Stomach (tissue), 8 donors: ENCODE measurements at regions not wholly inside any gene's neighbourhood (a gene's known extent, or its start where the extent isn't known, plus 50 kb on each side); places are given as distances from the start of the nearest gene placed in this dataset.

ENCODE experiments used
- DNase-seq, 2 donors: peaks; one replicate each; pipeline versions ENCODE4 v3.0.0 to v3.0.0-alpha.2; 2013 to 2019
- H3K27ac ChIP-seq, 5 donors: fragments of 200-600 bp in 4 of 5; sonication (generic) in 4 of 5; one replicate each; pipeline ENCODE4 v1.5.1; 2013 to 2019; ENCODE audit warnings: mild to moderate bottlenecking in 1 of 5, moderate library complexity in 1 of 5
- H3K27me3 ChIP-seq, 3 donors: fragments of 200-600 bp; sonication (generic); one replicate each; pipeline ENCODE4 v1.5.1; 2017 to 2019; ENCODE audit warnings: mixed run types in 1 of 3
- H3K36me3 ChIP-seq, 4 donors: fragments of 200-600 bp; sonication (generic); 1 replicate in 3 of 4; 2 replicates in 1 of 4; pipeline ENCODE4 v1.5.1; 2016 to 2019
- H3K4me1 ChIP-seq, 4 donors: fragments of 200-600 bp; sonication (generic); one replicate each; pipeline ENCODE4 v1.5.1; 2016 to 2019
- H3K4me3 ChIP-seq, 4 donors: fragments of 200-600 bp; sonication (generic) in 3 of 4; one replicate each; pipeline ENCODE4 v1.5.1; 2016 to 2019; ENCODE audit warnings: mild to moderate bottlenecking in 1 of 4
- H3K9me3 ChIP-seq, 4 donors: fragments of 200-600 bp; sonication (generic); one replicate each; pipeline ENCODE4 v1.5.1; 2016 to 2019
- EP300 ChIP-seq: sonication (generic); formaldehyde crosslinking; IDR thresholded peaks from one replicate; pipeline ENCODE4 v1.6.1; 2017; ENCODE audit warnings: antibody characterized with exemption
- POLR2A ChIP-seq, 4 donors: fragments of 450-650 bp; IDR thresholded peaks; one replicate each; pipeline ENCODE4 v1.6.1; 2016; ENCODE audit warnings: antibody characterized with exemption in 4 of 4, control low read depth in 2 of 4, mild to moderate bottlenecking in 1 of 4, moderate library complexity in 1 of 4
- POLR2AphosphoS5 ChIP-seq, 3 donors: sonication (generic); formaldehyde crosslinking; IDR thresholded peaks; one replicate each; pipeline ENCODE4 v1.6.1; 2016; ENCODE audit warnings: antibody characterized with exemption in 3 of 3
- WGBS, 5 donors: extraction: QIAGEN DNeasy Blood & Tissue Kit in 3 of 5; methylation state at CpG; one replicate each; pipeline versions ENCODE4 v1.1.5 to v1.1.7; 2013 to 2018; 5-methylcytosine and 5-hydroxymethylcytosine counted together
- intact Hi-C: fragments of 100-400 bp; cut with DNase I; formaldehyde crosslinking; loops from one replicate; pipeline ENCODE4 v1.15.1; 2023; ENCODE audit warnings: low total_unique reads
- TF ChIP-seq, protein P1 (sequence below), 7 experiments: fragments of 450-650 bp in 4 of 7; fragments of 200-600 bp in 3 of 7; sonication (generic) in 3 of 7; IDR thresholded peaks; one replicate each; pipeline ENCODE4 v1.5.1; 2016 to 2019; ENCODE audit warnings: antibody characterized with exemption in 7 of 7, control low read depth in 2 of 7, mild to moderate bottlenecking in 1 of 7
- donor health status: healthy with polysubstance abuse.
- donor health status: Bipolar disorder and iron deficiency.
- donor health status: healthy.

DNA sequence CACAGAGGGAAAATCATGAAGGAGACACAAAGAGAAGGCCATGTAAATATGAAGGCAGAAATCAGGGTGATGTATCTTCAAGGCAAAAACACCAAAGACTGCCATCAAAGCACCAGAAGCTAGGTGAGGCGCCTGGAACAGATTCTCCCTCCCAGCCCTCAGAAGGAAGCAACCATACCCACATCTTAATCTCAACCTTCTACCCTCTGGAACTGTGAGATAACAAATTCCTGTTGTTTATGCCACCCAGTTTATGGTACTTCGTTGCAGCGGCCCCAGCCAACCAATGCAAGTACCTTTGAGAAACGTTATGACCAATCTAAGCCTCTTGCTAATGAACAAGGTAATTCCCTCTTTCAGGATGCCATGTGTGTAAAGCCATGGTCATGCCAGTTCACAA, 66.2 kb upstream of the STXBP5 start:
- Histone ChIP-seq H3K36me3 (no peaks in the 10 kb centered on the region), H3K9me3 (no peaks in the 10 kb centered on the region), H3K27me3 (no peaks in the 10 kb centered on the region), H3K4me3 (no peak overlapping the region), H3K27ac (no peak overlapping the region), H3K4me1 (no peaks in the 10 kb centered on the region)
- TF ChIP-seq POLR2A (IDR thresholded peaks at IDR 0.05) (no peak), POLR2AphosphoS5 (IDR thresholded peaks at IDR 0.05) (no peak)
- TF ChIP-seq, protein P1, sequence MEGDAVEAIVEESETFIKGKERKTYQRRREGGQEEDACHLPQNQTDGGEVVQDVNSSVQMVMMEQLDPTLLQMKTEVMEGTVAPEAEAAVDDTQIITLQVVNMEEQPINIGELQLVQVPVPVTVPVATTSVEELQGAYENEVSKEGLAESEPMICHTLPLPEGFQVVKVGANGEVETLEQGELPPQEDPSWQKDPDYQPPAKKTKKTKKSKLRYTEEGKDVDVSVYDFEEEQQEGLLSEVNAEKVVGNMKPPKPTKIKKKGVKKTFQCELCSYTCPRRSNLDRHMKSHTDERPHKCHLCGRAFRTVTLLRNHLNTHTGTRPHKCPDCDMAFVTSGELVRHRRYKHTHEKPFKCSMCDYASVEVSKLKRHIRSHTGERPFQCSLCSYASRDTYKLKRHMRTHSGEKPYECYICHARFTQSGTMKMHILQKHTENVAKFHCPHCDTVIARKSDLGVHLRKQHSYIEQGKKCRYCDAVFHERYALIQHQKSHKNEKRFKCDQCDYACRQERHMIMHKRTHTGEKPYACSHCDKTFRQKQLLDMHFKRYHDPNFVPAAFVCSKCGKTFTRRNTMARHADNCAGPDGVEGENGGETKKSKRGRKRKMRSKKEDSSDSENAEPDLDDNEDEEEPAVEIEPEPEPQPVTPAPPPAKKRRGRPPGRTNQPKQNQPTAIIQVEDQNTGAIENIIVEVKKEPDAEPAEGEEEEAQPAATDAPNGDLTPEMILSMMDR (IDR thresholded peaks at IDR 0.05), result no peak
- no peak for DNase-seq
- intact Hi-C loops, result no loop called here
- 76 to 95% (median 90%) methylated on average over 4 of the region's 4 CpGs for WGBS, 5 donors

DNA sequence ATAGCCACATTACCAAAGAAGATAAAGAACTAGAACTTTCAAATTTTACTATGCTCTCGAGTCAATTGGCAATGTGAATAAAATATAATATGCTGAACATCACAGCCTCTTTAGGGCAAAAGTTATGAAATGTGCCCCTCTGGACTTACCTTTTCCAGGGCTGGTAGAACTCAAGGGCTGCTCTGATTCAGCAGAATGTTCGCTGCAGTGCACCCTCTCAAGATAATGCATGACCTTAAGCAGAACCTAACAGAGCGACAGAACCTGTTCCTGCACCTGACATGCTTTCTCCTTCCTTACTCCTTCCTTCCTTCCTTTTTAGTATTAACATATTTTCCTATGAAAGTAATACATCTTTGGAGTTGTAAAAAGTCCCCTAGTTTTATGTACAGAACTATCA, 65.4 kb upstream of the STXBP5 start:
- H3K9me3 ChIP-seq, result no peaks in the 10 kb centered on the region
- no peak overlapping the region for H3K4me3 ChIP-seq
- DNase-seq, result no peak
- no peaks in the 10 kb centered on the region for H3K36me3 ChIP-seq
- H3K27me3 ChIP-seq, result no peaks in the 10 kb centered on the region
- no peak overlapping the region for H3K27ac ChIP-seq
- intact Hi-C loops, result no loop called here
- 59 to 68% (median 64%) methylated on average over 3 of the region's 3 CpGs for WGBS, 5 donors
- no peaks in the 10 kb centered on the region for H3K4me1 ChIP-seq
- no peak for TF ChIP-seq POLR2AphosphoS5 (IDR thresholded peaks at IDR 0.05)

DNA sequence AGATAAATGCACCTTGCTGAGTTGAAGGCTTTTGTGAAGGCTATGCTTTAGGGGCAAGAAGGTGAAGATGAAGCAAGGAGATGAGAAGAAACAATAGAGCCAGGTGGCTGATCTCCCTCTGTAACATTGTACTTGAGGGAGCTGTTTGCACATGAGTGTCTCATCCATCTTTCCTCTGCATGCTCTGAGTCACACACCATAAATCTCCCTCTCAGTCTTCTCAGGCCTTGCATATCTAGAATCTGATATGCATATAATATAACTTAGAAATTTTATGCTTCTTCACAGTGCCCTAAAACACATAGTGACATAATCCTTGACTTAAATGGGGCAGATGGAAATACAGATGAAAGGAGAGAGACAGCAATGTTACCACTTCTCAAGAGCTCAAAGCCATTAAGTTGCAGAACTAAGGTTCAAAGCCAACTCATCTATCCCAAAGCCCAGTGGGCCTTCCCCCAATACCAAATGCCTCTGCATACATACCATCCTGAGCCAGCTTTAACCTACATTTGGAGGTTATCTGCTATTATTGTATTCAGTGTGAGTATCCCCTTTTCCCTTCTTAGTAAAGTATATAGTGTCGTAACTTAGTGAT, 62.4 kb upstream of the STXBP5 start:
- H3K36me3 ChIP-seq, result no peaks in the 10 kb centered on the region
- no peaks in the 10 kb centered on the region for H3K4me1 ChIP-seq
- H3K27me3 ChIP-seq, result no peaks in the 10 kb centered on the region
- no peak for DNase-seq
- no peak overlapping the region for H3K27ac ChIP-seq
- H3K4me3 ChIP-seq, result no peak overlapping the region
- WGBS, 5 donors, result 88 to 100% (median 92%) methylated on average over 1 of the region's 1 CpG
- intact Hi-C loops, result no loop called here
- TF ChIP-seq, protein P1 (IDR thresholded peaks at IDR 0.05), result no peak
- no peak for TF ChIP-seq POLR2AphosphoS5 (IDR thresholded peaks at IDR 0.05)
- TF ChIP-seq POLR2A (IDR thresholded peaks at IDR 0.05), result no peak
- no peak for TF ChIP-seq EP300
- H3K9me3 ChIP-seq, result no peaks in the 10 kb centered on the region

DNA sequence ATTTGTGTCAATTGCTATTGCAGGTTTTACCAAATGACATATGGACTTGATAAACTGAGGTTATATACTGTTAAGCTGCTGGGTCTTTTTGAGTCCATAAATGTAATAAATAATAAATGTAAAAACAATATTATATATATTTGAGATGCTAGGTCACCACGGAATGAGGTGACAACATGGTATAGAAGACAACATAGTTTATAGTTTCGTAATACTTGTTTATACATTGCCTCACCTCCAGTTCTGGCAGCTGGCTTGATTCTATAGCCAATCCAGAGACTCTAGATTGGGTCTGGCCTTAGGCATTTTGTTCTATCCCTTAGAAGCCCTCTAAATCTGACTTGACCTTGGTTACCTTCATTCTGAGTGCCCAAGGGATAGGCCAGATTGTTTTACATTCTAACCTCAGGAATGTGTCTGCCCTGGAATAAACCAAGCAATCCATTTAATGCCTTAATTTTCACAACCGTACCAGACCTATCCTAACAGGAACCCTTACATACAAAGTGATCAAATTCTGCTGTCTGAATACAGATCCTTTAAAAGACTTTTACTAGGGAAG, 61.5 kb upstream of the STXBP5 start:
- intact Hi-C loops, result no loop called here
- no peak overlapping the region for H3K4me3 ChIP-seq
- no peaks in the 10 kb centered on the region for H3K36me3 ChIP-seq
- no peak overlapping the region for H3K27ac ChIP-seq
- H3K27me3 ChIP-seq, result no peaks in the 10 kb centered on the region
- H3K9me3 ChIP-seq, result no peaks in the 10 kb centered on the region
- DNase-seq, result no peak
- no peaks in the 10 kb centered on the region for H3K4me1 ChIP-seq
- 81 to 88% (median 85%) methylated on average over 3 of the region's 3 CpGs for WGBS, 5 donors
- no peak for TF ChIP-seq EP300
- TF ChIP-seq POLR2A (IDR thresholded peaks at IDR 0.05), result no peak
- TF ChIP-seq, protein P1 (IDR thresholded peaks at IDR 0.05), result no peak
- TF ChIP-seq POLR2AphosphoS5 (IDR thresholded peaks at IDR 0.05), result no peak

DNA sequence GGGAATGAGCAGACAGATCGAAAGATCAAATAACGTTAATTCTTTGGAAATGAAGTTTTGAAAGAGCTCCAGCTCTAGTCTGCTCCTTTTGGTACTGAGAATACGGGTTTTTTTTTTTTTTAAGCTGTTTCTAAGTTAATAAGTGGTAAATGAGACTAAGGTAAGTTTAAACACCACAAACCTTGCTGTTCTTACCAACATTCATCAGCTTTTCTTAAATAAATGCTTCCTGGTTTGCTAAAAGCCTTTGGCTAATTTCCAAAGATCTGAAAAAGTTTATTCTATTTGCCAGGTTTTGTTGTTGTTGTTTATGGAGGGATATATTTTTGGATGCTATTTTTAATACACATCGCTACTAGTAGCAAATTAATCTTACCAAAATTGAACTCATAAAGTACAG, 55.1 kb upstream of the STXBP5 start:
- no peak overlapping the region for H3K27ac ChIP-seq
- H3K9me3 ChIP-seq, result no peaks in the 10 kb centered on the region
- WGBS, 5 donors, result 79 to 87% (median 85%) methylated on average over 4 of the region's 4 CpGs
- no peak overlapping the region for H3K4me3 ChIP-seq
- intact Hi-C loops, result no loop called here
- no peak for DNase-seq
- no peaks in the 10 kb centered on the region for H3K36me3 ChIP-seq
- no peaks in the 10 kb centered on the region for H3K27me3 ChIP-seq
- H3K4me1 ChIP-seq, result no peaks in the 10 kb centered on the region
- TF ChIP-seq POLR2AphosphoS5 (IDR thresholded peaks at IDR 0.05) (no peak), POLR2A (IDR thresholded peaks at IDR 0.05) (no peak), EP300 (no peak)
- TF ChIP-seq, protein P1 (IDR thresholded peaks at IDR 0.05), result no peak
